ENCODE measurements at regions not wholly inside any gene's neighbourhood (a gene's known extent, or its start where the extent isn't known, plus 50 kb on each side); places are given as distances from the start of the nearest gene placed in this dataset.

- TF ChIP-seq CTCF (IDR thresholded peaks at IDR 0.05 in 8 of 11, conservative IDR thresholded peaks at IDR 0.05 in 3 of 11) = no peak
- TF ChIP-seq POLR2AphosphoS5 (IDR thresholded peaks at IDR 0.05) = no peak
- TF ChIP-seq POLR2A (IDR thresholded peaks at IDR 0.05) = no peak
Observed at GRCh38 chrX:721354-721753, 90.8 kb downstream of the SHOX start.
